Gastroesophageal sphincter (tissue), 4 donors: ENCODE measurements at regions not wholly inside any gene's neighbourhood (a gene's known extent, or its start where the extent isn't known, plus 50 kb on each side); places are given as distances from the start of the nearest gene placed in this dataset.

Experiments used
- ATAC-seq: fragments of 150-250 bp; one replicate; pipeline ENCODE4 v1.9.1; 2016; ENCODE audit warnings: mild to moderate bottlenecking, moderate library complexity
- H3K27ac ChIP-seq, 4 donors: fragments of 200-600 bp; sonication (generic) in 3 of 4; 1 replicate in 3 of 4; 2 replicates in 1 of 4; pipeline ENCODE4 v1.5.1; 2016 to 2019
- H3K27me3 ChIP-seq: fragments of 200-600 bp; sonication (generic); one replicate; pipeline ENCODE4 v1.5.1; 2019
- H3K36me3 ChIP-seq, 2 donors: fragments of 200-600 bp; sonication (generic); one replicate each; pipeline ENCODE4 v1.5.1; 2019; ENCODE audit warnings: control low read depth in 1 of 2
- H3K4me1 ChIP-seq, 3 donors: fragments of 200-600 bp; sonication (generic); 1 replicate in 2 of 3; 2 replicates in 1 of 3; pipeline ENCODE4 v1.5.1; 2016 to 2019; ENCODE audit warnings: control low read depth in 2 of 3
- H3K4me3 ChIP-seq, 2 donors: fragments of 200-600 bp; sonication (generic); one replicate each; pipeline ENCODE4 v1.5.1; 2019; ENCODE audit warnings: mild to moderate bottlenecking in 1 of 2, moderate library complexity in 1 of 2
- H3K9me3 ChIP-seq, 3 donors: fragments of 200-600 bp; sonication (generic); one replicate each; pipeline ENCODE4 v1.5.1; 2017 to 2019; ENCODE audit warnings: control low read depth in 2 of 3
- CTCF ChIP-seq, 4 experiments: fragments of 200-600 bp in 2 of 4; fragments of 450-650 bp in 2 of 4; sonication (generic) in 1 of 4; IDR thresholded peaks; one replicate each; pipeline ENCODE4 v1.5.1; 2017 to 2019; ENCODE audit warnings: antibody characterized with exemption in 4 of 4, mild to moderate bottlenecking in 2 of 4, moderate library complexity in 2 of 4
- EP300 ChIP-seq: sonication (generic); formaldehyde crosslinking; IDR thresholded peaks from one replicate; pipeline ENCODE4 v1.6.1; 2017; ENCODE audit warnings: antibody characterized with exemption, mild to moderate bottlenecking
- POLR2A ChIP-seq, 2 donors: fragments of 450-650 bp; IDR thresholded peaks; one replicate each; pipeline ENCODE4 v1.6.1; 2017; ENCODE audit warnings: antibody characterized with exemption in 2 of 2, mild to moderate bottlenecking in 2 of 2, moderate library complexity in 1 of 2
- POLR2AphosphoS5 ChIP-seq: sonication (generic); formaldehyde crosslinking; IDR thresholded peaks from one replicate; pipeline ENCODE4 v1.6.1; 2017; ENCODE audit warnings: antibody characterized with exemption
- WGBS, 2 donors: methylation state at CpG; one replicate each; pipeline ENCODE4 v1.1.5; 2018; ENCODE audit warnings: low coverage in 1 of 2; 5-methylcytosine and 5-hydroxymethylcytosine counted together

- Histone ChIP-seq H3K27me3 (no peaks in the 10 kb centered on the region), H3K9me3 (no peaks in the 10 kb centered on the region), H3K4me1 (peaks cover 0 to 9% (median 2%) of the 10 kb centered on the region in 3 donors), H3K36me3 (no peaks in the 10 kb centered on the region), H3K4me3 (no peak overlapping the region), H3K27ac (no peak overlapping the region)
- 47% methylated on average over 2 of the region's 2 CpGs; no CpG with 5 or more reads in 1 of the 2 donors for WGBS, 2 donors
- TF ChIP-seq POLR2A (IDR thresholded peaks at IDR 0.05) (no peak), POLR2AphosphoS5 (no peak), EP300 (no peak), CTCF (IDR thresholded peaks at IDR 0.05) (no peak)
- no peak for ATAC-seq
Measured at GRCh38 chr3:66713921-66714320, 213.1 kb upstream of the LRIG1 start.

- H3K36me3 ChIP-seq, result no peaks in the 10 kb centered on the region
- H3K27me3 ChIP-seq, result no peaks in the 10 kb centered on the region
- no peak for TF ChIP-seq EP300
- TF ChIP-seq POLR2A (IDR thresholded peaks at IDR 0.05), result no peak
- TF ChIP-seq CTCF (IDR thresholded peaks at IDR 0.05), result no peak
- no peak for TF ChIP-seq POLR2AphosphoS5
- ATAC-seq, result no peak
- H3K27ac ChIP-seq, result no peak overlapping the region
- H3K4me3 ChIP-seq, result no peak overlapping the region
- H3K4me1 ChIP-seq, result peaks cover 0 to 6% (median 3%) of the 10 kb centered on the region in 3 donors
- WGBS, 2 donors, result 69 to 83% methylated on average over 2 of the region's 2 CpGs
- H3K9me3 ChIP-seq, result no peaks in the 10 kb centered on the region
Measured at GRCh38 chr3:66715806-66716205, 215.0 kb upstream of the LRIG1 start.

GRCh38 chr3:66717806-66718205, 217.0 kb upstream of the LRIG1 start:
- no peaks in the 10 kb centered on the region for H3K36me3 ChIP-seq
- H3K9me3 ChIP-seq, result no peaks in the 10 kb centered on the region
- ATAC-seq, result no peak
- peaks cover 0 to 14% (median 3%) of the 10 kb centered on the region in 3 donors for H3K4me1 ChIP-seq
- TF ChIP-seq POLR2A (IDR thresholded peaks at IDR 0.05) (no peak), EP300 (no peak), POLR2AphosphoS5 (no peak), CTCF (IDR thresholded peaks at IDR 0.05) (no peak)
- no peak overlapping the region for H3K27ac ChIP-seq
- 93 to 97% methylated on average over 6 to 7 of the region's 7 CpGs for WGBS, 2 donors
- H3K27me3 ChIP-seq, result no peaks in the 10 kb centered on the region
- H3K4me3 ChIP-seq, result no peak overlapping the region

GRCh38 chr3:66719796-66720356, 219.1 kb upstream of the LRIG1 start:
- no peaks in the 10 kb centered on the region for H3K27me3 ChIP-seq
- ATAC-seq, result no peak
- H3K27ac ChIP-seq, result peak overlapping the region; percentile 50 to 73 (median 52)
- TF ChIP-seq CTCF (IDR thresholded peaks at IDR 0.05) (no peak), POLR2AphosphoS5 (no peak), EP300 (no peak), POLR2A (IDR thresholded peaks at IDR 0.05) (no peak)
- H3K36me3 ChIP-seq, result no peaks in the 10 kb centered on the region
- H3K9me3 ChIP-seq, result no peaks in the 10 kb centered on the region
- no peak overlapping the region for H3K4me3 ChIP-seq
- WGBS, 2 donors, result 59 to 80% methylated on average over 1 to 6 of the region's 6 CpGs
- peaks cover 0 to 26% (median 3%) of the 10 kb centered on the region in 3 donors for H3K4me1 ChIP-seq

GRCh38 chr3:66720508-66720907, 219.7 kb upstream of the LRIG1 start:
- WGBS, 2 donors, result 46 to 52% methylated on average over 3 to 4 of the region's 4 CpGs
- no peak for ATAC-seq
- Histone ChIP-seq H3K9me3 (no peaks in the 10 kb centered on the region), H3K4me3 (no peak overlapping the region), H3K36me3 (no peaks in the 10 kb centered on the region), H3K4me1 (peaks cover 0 to 26% (median 3%) of the 10 kb centered on the region in 3 donors), H3K27ac (peak overlapping the region in 3 of 4 donors; percentile 52 to 73 (median 53)), H3K27me3 (no peaks in the 10 kb centered on the region)
- no peak for TF ChIP-seq CTCF (IDR thresholded peaks at IDR 0.05)
- no peak for TF ChIP-seq POLR2AphosphoS5
- no peak for TF ChIP-seq POLR2A (IDR thresholded peaks at IDR 0.05)
- TF ChIP-seq EP300, result no peak
